Activated CD4-positive, alpha-beta T cell treated with anti-CD3 and anti-CD28 coated beads for 48 hours (primary cell): ENCODE measurements at regions not wholly inside any gene's neighbourhood (a gene's known extent, or its start where the extent isn't known, plus 50 kb on each side); places are given as distances from the start of the nearest gene placed in this dataset.
"Not testable (repeated sequence)": the region's sequence is repeated elsewhere in the genome, so short reads cannot be mapped to it uniquely, and the experiment has no call there.

Experiments
- DNase-seq: peaks from one replicate; pipeline ENCODE4 v3.0.0-alpha.2; 2020

GRCh38 chr2:145930318-145930717 lies 1410.4 kb upstream of the ZEB2 start:
- DNase-seq: no peak

- DNase-seq: no peak
Measured at GRCh38 chr2:145927131-145927950, 1407.4 kb upstream of the ZEB2 start.

GRCh38 chr2:145925591-145925990 lies 1405.7 kb upstream of the ZEB2 start:
- DNase-seq: no peak

- no peak for DNase-seq
Measured at GRCh38 chr2:145919477-145919876, 1399.6 kb upstream of the ZEB2 start.

- DNase-seq: no peak
Measured at GRCh38 chr2:145918951-145919350, 1399.0 kb upstream of the ZEB2 start.

GRCh38 chr2:145916799-145917198 lies 1396.9 kb upstream of the ZEB2 start:
- no peak for DNase-seq

GRCh38 chr2:145914716-145915115 lies 1394.8 kb upstream of the ZEB2 start:
- no peak for DNase-seq

GRCh38 chr2:145910416-145910815 lies 1390.5 kb upstream of the ZEB2 start:
- no peak for DNase-seq

- no peak for DNase-seq
Measured at GRCh38 chr2:145909766-145910165, 1389.8 kb upstream of the ZEB2 start.

- no peak for DNase-seq
Measured at GRCh38 chr2:145909175-145909755, 1389.3 kb upstream of the ZEB2 start.

GRCh38 chr2:145906354-145906753 lies 1386.4 kb upstream of the ZEB2 start:
- no peak for DNase-seq

- DNase-seq: no peak
Measured at GRCh38 chr2:145905371-145905770, 1385.5 kb upstream of the ZEB2 start.

GRCh38 chr2:145897151-145897550 lies 1377.2 kb upstream of the ZEB2 start:
- DNase-seq: no peak

GRCh38 chr2:145887915-145888314 lies 1368.0 kb upstream of the ZEB2 start:
- DNase-seq: no peak

GRCh38 chr2:145880997-145881396 lies 1361.1 kb upstream of the ZEB2 start:
- DNase-seq: not testable (repeated sequence)

- DNase-seq: no peak
Measured at GRCh38 chr2:145875016-145875415, 1355.1 kb upstream of the ZEB2 start.

GRCh38 chr2:145874466-145874865 lies 1354.5 kb upstream of the ZEB2 start:
- DNase-seq: no peak

GRCh38 chr2:145864501-145864900 lies 1344.6 kb upstream of the ZEB2 start:
- DNase-seq: no peak

- DNase-seq: no peak
Measured at GRCh38 chr2:145861940-145862339, 1342.0 kb upstream of the ZEB2 start.

GRCh38 chr2:145860083-145860482 lies 1340.2 kb upstream of the ZEB2 start:
- no peak for DNase-seq

- no peak for DNase-seq
Measured at GRCh38 chr2:145855142-145855541, 1335.2 kb upstream of the ZEB2 start.

GRCh38 chr2:145854039-145854755 lies 1334.3 kb upstream of the ZEB2 start:
- DNase-seq: no peak

GRCh38 chr2:145851730-145852129 lies 1331.8 kb upstream of the ZEB2 start:
- DNase-seq: no peak

- no peak for DNase-seq
Measured at GRCh38 chr2:145849466-145849865, 1329.5 kb upstream of the ZEB2 start.
